GM18861 (cell line): ENCODE measurements at regions not wholly inside any gene's neighbourhood (a gene's known extent, or its start where the extent isn't known, plus 50 kb on each side); places are given as distances from the start of the nearest gene placed in this dataset.

Source experiments
- ATAC-seq: cut with Tn5 transposase; IDR thresholded peaks from one replicate; pipeline ENCODE4 v1.9.1; 2021; ENCODE audit not compliant: unreplicated experiment

- ATAC-seq, result no peak
Measured at GRCh38 chr3:16103472-16103871, 71.0 kb upstream of the GALNT15 start.

DNA sequence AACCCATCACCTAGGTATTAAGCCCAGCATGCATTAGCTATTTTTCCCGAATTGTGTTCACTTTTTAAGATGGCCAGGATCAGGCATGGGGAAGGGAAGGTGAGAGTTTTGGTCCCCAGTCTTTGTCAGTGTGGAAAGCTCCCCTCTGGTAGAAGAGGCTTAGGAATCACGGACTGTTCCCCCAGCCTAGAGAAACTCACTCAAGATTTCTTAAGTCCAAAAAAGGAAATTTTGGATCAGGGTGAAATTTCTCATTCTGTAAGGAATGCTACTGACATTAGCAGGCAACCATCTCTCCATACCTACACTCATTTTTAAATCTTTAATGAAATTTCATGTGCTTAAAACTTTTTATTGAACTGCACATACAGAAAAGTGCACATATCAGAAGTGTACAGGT is 70.3 kb upstream of the GALNT15 start:
- ATAC-seq, result no peak

GRCh38 chr3:16106050-16106449 is 68.4 kb upstream of the GALNT15 start:
- ATAC-seq, result no peak

- ATAC-seq, result no peak
Measured at GRCh38 chr3:16108424-16108823, 66.1 kb upstream of the GALNT15 start.

DNA sequence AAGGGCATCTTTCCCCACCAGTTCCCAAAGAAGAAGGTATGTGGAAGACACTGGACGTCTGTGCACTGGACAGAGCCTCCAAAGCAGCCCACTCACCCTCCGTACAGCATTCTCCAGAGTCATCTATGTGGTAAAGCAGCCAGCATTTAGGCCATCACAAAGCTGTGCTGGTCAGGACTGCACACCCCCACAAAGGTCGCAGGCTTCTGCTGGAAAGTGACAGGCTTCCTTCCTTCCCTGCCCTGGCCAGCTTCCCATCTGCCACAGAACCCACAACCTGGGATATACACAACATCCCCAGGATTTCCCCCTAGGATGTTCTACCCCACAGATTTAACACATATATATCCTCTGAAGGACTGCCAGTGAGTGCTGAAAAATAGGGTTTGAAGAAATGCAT is 64.6 kb upstream of the GALNT15 start:
- ATAC-seq, result no peak

- ATAC-seq, result no peak
Measured at GRCh38 chr3:16112910-16113504, 61.5 kb upstream of the GALNT15 start.

DNA sequence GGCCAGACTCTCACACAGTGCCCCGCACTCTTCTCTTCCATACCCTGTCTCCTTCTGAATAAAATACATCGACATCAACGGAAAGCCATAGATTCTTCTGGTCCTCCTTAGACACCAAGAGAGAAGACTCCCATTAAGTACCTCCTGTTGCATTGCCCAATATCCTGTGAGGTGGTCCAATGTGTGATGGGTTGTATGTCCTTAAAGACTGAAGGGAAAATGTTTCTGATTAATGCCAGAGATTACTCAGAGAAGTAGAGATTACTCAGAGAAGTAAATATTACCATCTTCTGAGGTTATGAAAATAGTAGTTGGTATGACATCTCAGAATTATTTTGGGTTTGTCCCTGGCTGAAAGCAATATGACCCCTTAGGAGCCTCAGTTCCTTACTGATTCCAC is 60.8 kb upstream of the GALNT15 start:
- no peak for ATAC-seq

DNA sequence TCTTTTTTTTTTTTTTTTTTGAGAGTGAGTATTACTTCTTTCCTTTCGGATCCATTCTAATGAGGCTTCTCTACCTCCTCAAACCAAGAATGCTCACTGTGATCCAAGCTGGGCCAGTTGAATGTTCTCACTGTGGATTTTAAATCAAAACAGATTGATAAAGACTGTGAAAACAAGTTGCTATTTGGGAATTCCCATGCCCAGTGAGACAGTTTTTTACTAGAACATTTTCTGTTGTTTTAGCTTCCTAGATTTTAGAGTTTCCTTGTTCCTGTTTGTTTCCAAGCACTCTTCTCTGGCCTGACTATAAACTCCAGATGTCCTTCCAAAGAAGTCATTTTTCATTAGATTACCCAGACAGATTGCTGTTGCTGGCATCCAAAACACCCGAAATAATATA is 60.1 kb upstream of the GALNT15 start:
- no peak for ATAC-seq

GRCh38 chr3:16114930-16115329 is 59.5 kb upstream of the GALNT15 start:
- ATAC-seq, result no peak

DNA sequence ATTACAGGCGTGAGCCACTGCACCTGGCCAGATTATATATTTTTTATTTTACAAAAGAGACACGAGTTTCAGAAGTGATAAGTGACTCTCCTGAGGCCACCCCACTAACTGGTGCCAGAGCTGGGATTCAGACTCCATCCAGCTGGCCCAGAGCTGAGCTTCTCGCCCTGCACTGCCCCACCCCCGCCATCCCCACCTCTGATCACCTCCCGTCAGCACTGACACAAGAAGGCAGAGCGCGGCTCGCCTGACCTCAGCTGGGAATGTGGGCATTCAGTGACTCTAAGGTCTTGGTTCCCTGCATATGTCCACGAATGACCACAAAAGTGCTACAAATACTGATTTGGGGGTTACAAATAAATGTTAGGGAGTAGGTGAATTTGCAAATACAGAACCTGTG is 56.1 kb upstream of the GALNT15 start:
- no peak for ATAC-seq

GRCh38 chr3:16119887-16120286 is 54.6 kb upstream of the GALNT15 start:
- no peak for ATAC-seq

DNA sequence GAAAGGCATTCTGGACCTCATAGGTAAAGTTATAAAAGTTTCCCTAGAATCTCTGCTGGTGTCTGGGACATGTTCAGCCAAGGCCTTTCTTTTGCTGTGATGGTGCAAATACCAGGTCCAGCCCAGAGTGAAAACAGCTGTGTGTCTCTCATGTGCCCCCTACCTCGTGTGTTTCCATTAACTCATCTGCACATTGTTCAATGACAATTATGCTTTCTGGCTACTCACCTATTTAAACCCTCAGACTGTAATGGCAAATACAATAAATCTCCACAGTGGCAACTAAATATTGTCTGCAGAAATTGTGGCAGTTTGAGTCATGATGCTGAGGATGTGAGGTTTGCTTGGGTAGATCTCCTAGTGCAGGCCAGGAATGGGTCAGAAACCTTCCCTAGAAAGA is 53.1 kb upstream of the GALNT15 start:
- ATAC-seq, result no peak

DNA sequence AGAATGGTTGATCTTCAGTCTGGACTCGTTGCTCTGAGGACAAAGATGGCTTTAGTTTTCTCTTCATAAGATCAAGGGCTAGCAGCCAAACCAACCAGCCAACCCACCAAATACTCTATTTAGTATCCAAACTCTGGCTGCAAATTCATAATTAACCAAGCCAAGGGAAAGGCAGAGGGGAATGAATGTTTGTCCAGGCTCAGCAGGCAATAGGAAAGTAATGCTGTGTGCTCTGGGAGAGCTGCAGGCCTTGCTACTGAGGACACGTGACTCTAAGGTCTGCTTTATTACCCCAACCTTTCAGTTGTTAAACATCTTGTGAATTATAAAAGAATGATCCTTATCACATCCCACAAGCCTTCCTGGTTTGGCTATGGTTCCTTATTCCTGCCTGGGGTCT is 52.3 kb upstream of the GALNT15 start:
- no peak for ATAC-seq

DNA sequence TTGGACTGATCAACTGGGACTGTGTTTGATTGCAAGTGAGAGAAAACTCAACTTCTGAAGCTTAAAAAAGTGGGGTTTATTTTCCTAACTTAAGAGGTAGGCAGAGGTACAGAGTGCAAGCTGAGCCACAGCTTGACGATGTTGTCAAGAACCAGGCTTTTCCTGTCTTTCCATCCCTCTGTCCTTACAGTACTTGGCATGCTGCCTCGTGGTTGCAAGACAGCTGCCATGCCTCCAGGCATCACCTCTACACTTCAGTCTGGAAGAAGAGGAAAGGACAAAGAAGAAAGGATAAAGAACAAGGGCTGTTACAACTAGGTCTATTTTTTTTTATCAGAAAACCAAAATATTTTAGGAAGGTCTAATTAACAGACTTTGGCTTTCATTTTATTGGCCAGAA is 51.8 kb upstream of the GALNT15 start:
- ATAC-seq, result no peak

DNA sequence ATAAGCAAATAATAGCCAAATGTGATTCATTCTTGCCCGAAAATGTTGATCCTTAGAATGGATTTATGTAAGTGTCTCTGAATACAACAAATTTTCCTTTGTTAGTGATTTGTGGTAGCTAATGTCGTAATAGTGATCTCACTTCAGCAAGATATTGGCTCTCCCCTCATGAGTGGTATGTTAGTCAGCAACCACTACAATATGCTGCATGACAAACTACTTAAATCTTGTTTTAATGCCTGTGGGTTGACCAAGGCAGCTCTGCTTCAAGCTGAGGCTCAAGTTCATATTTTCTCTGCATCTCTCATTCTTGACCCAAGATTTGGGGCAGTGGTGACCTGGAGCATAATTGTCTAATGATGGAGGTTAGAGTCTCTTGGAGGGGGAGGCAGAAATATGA is 49.8 kb upstream of the GALNT15 start:
- ATAC-seq, result no peak
